ENCODE measurements at regions not wholly inside any gene's neighbourhood (a gene's known extent, or its start where the extent isn't known, plus 50 kb on each side); places are given as distances from the start of the nearest gene placed in this dataset.

GRCh38 chr13:80235967-80236302 lies 105.0 kb downstream of the SPRY2 start:
- Histone ChIP-seq H2AK5ac (ENCODE audit: low read depth, low read length) (no peak overlapping the region), H2BK15ac (ENCODE audit: low read length) (no peak overlapping the region), H2BK12ac (ENCODE audit: low read length) (no peak overlapping the region), H3K9ac (ENCODE audit: low read depth, low read length, poor library complexity) (no peak overlapping the region), H3K4me2 (ENCODE audit: insufficient read depth, low read length, poor library complexity, severe bottlenecking) (no peak overlapping the region), H2BK120ac (ENCODE audit: low read depth, low read length) (no peak overlapping the region), H3K18ac (ENCODE audit: low read length) (no peak overlapping the region), H2AFZ (ENCODE audit: low read length) (peak overlapping the region; percentile 65), H2BK5ac (ENCODE audit: low read length) (no peak overlapping the region), H3K4ac (ENCODE audit: low read length) (no peak overlapping the region), H3K27me3 (ENCODE audit: control insufficient read depth in 3 of 3, insufficient read depth in 3 of 3, low read depth in 1 of 3, low read length in 3 of 3) (no peaks in the 10 kb centered on the region), H3K4me1 (ENCODE audit: control insufficient read depth in 2 of 2, insufficient read depth in 1 of 2, low read depth in 1 of 2, low read length in 2 of 2) (peaks cover 1 to 9% of the 10 kb centered on the region in 2 donors), H4K91ac (ENCODE audit: low read depth, low read length, poor library complexity) (no peak overlapping the region), H3K9me3 (replicated peaks in 1 of 2; ENCODE audit: control insufficient read depth in 2 of 2, insufficient read depth in 1 of 2, low read depth in 1 of 2, low read length in 2 of 2) (peaks cover 0 to 10% of the 10 kb centered on the region in 2 donors), H3K27ac (replicated peaks; ENCODE audit: low read length) (no peak overlapping the region), H3K4me3 (ENCODE audit: low read length in 2 of 2) (no peak overlapping the region), H3K79me1 (ENCODE audit: low read depth, low read length) (no peaks in the 10 kb centered on the region), H3K23ac (ENCODE audit: low read depth, low read length, poor library complexity) (no peak overlapping the region), H3K14ac (ENCODE audit: low read length) (no peak overlapping the region), H3K36me3 (replicated peaks in 1 of 2; ENCODE audit: control insufficient read depth in 2 of 2, insufficient read depth in 2 of 2, low read length in 2 of 2) (peaks cover 0 to under 1% of the 10 kb centered on the region in 2 donors), H4K8ac (ENCODE audit: low read depth, low read length) (no peak overlapping the region)
- no CpG with 5 or more reads among the region's 4 CpGs for WGBS, 2 donors (ENCODE audit: extremely low coverage in 2 of 2, insufficient read length in 2 of 2, insufficient replicate concordance in 1 of 2)
- DNase-seq (ENCODE audit: low spot score), result no peak

- no peak overlapping the region for H3K23ac ChIP-seq (ENCODE audit: low read depth, low read length, poor library complexity)
- H3K18ac ChIP-seq (ENCODE audit: low read length), result no peak overlapping the region
- H3K79me1 ChIP-seq (ENCODE audit: low read depth, low read length), result no peaks in the 10 kb centered on the region
- peak overlapping the region; percentile 65 for H2AFZ ChIP-seq (ENCODE audit: low read length)
- no peak overlapping the region for H3K14ac ChIP-seq (ENCODE audit: low read length)
- no peak overlapping the region for H4K91ac ChIP-seq (ENCODE audit: low read depth, low read length, poor library complexity)
- no peaks in the 10 kb centered on the region for H3K36me3 ChIP-seq (replicated peaks in 1 of 2; ENCODE audit: control insufficient read depth in 2 of 2, insufficient read depth in 2 of 2, low read length in 2 of 2)
- no peak overlapping the region for H3K4ac ChIP-seq (ENCODE audit: low read length)
- no peak overlapping the region for H2BK120ac ChIP-seq (ENCODE audit: low read depth, low read length)
- DNase-seq (ENCODE audit: low spot score), result no peak
- H2BK12ac ChIP-seq (ENCODE audit: low read length), result no peak overlapping the region
- H3K9ac ChIP-seq (ENCODE audit: low read depth, low read length, poor library complexity), result no peak overlapping the region
- no peak overlapping the region for H2AK5ac ChIP-seq (ENCODE audit: low read depth, low read length)
- no peak overlapping the region for H3K4me3 ChIP-seq (ENCODE audit: low read length in 2 of 2)
- H2BK15ac ChIP-seq (ENCODE audit: low read length), result no peak overlapping the region
- no peak overlapping the region for H3K4me2 ChIP-seq (ENCODE audit: insufficient read depth, low read length, poor library complexity, severe bottlenecking)
- peaks cover 1 to 9% of the 10 kb centered on the region in 2 donors for H3K4me1 ChIP-seq (ENCODE audit: control insufficient read depth in 2 of 2, insufficient read depth in 1 of 2, low read depth in 1 of 2, low read length in 2 of 2)
- no peak overlapping the region for H2BK5ac ChIP-seq (ENCODE audit: low read length)
- no CpG with 5 or more reads among the region's 10 CpGs for WGBS, 2 donors (ENCODE audit: extremely low coverage in 2 of 2, insufficient read length in 2 of 2, insufficient replicate concordance in 1 of 2)
- H3K9me3 ChIP-seq (replicated peaks in 1 of 2; ENCODE audit: control insufficient read depth in 2 of 2, insufficient read depth in 1 of 2, low read depth in 1 of 2, low read length in 2 of 2), result peaks cover 0 to 10% of the 10 kb centered on the region in 2 donors
- H3K27ac ChIP-seq (replicated peaks; ENCODE audit: low read length), result no peak overlapping the region
- H4K8ac ChIP-seq (ENCODE audit: low read depth, low read length), result no peak overlapping the region
- H3K27me3 ChIP-seq (ENCODE audit: control insufficient read depth in 3 of 3, insufficient read depth in 3 of 3, low read depth in 1 of 3, low read length in 3 of 3), result no peaks in the 10 kb centered on the region
Measured at GRCh38 chr13:80235166-80235966, 105.6 kb downstream of the SPRY2 start.

GRCh38 chr13:80227645-80228044 lies 113.3 kb downstream of the SPRY2 start:
- H3K4me1 ChIP-seq (ENCODE audit: control insufficient read depth in 2 of 2, insufficient read depth in 1 of 2, low read depth in 1 of 2, low read length in 2 of 2), result peaks cover 0 to 2% of the 10 kb centered on the region in 2 donors

GRCh38 chr13:80226645-80227044 lies 114.3 kb downstream of the SPRY2 start:
- Histone ChIP-seq H3K4ac (ENCODE audit: low read length) (no peak overlapping the region), H4K91ac (ENCODE audit: low read depth, low read length, poor library complexity) (no peak overlapping the region), H3K79me1 (ENCODE audit: low read depth, low read length) (no peaks in the 10 kb centered on the region), H3K4me2 (ENCODE audit: insufficient read depth, low read length, poor library complexity, severe bottlenecking) (no peak overlapping the region), H2BK120ac (ENCODE audit: low read depth, low read length) (no peak overlapping the region), H3K27ac (replicated peaks; ENCODE audit: low read length) (no peak overlapping the region), H4K8ac (ENCODE audit: low read depth, low read length) (no peak overlapping the region), H2BK5ac (ENCODE audit: low read length) (no peak overlapping the region), H3K9me3 (replicated peaks in 1 of 2; ENCODE audit: control insufficient read depth in 2 of 2, insufficient read depth in 1 of 2, low read depth in 1 of 2, low read length in 2 of 2) (no peaks in the 10 kb centered on the region), H3K27me3 (ENCODE audit: control insufficient read depth in 3 of 3, insufficient read depth in 3 of 3, low read depth in 1 of 3, low read length in 3 of 3) (no peaks in the 10 kb centered on the region), H3K4me1 (ENCODE audit: control insufficient read depth in 2 of 2, insufficient read depth in 1 of 2, low read depth in 1 of 2, low read length in 2 of 2) (peaks cover 0 to 2% of the 10 kb centered on the region in 2 donors), H3K23ac (ENCODE audit: low read depth, low read length, poor library complexity) (no peak overlapping the region), H2BK15ac (ENCODE audit: low read length) (no peak overlapping the region), H2BK12ac (ENCODE audit: low read length) (no peak overlapping the region), H3K4me3 (ENCODE audit: low read length in 2 of 2) (no peak overlapping the region), H3K18ac (ENCODE audit: low read length) (no peak overlapping the region), H3K9ac (ENCODE audit: low read depth, low read length, poor library complexity) (no peak overlapping the region), H3K14ac (ENCODE audit: low read length) (no peak overlapping the region), H3K36me3 (replicated peaks in 1 of 2; ENCODE audit: control insufficient read depth in 2 of 2, insufficient read depth in 2 of 2, low read length in 2 of 2) (no peaks in the 10 kb centered on the region), H2AK5ac (ENCODE audit: low read depth, low read length) (no peak overlapping the region), H2AFZ (ENCODE audit: low read length) (no peak overlapping the region)
- no peak for DNase-seq (ENCODE audit: low spot score)
- no CpG with 5 or more reads among the region's 2 CpGs for WGBS, 2 donors (ENCODE audit: extremely low coverage in 2 of 2, insufficient read length in 2 of 2, insufficient replicate concordance in 1 of 2)

More at GRCh38 chr13:80227645-80228044, 113.3 kb downstream of the SPRY2 start:
- no peak overlapping the region for H3K14ac ChIP-seq (ENCODE audit: low read length)
- H3K4me3 ChIP-seq (ENCODE audit: low read length in 2 of 2), result no peak overlapping the region
- H3K27ac ChIP-seq (replicated peaks; ENCODE audit: low read length), result no peak overlapping the region
- H2AFZ ChIP-seq (ENCODE audit: low read length), result no peak overlapping the region
- H2BK5ac ChIP-seq (ENCODE audit: low read length), result no peak overlapping the region
- H3K4me2 ChIP-seq (ENCODE audit: insufficient read depth, low read length, poor library complexity, severe bottlenecking), result no peak overlapping the region
- H3K4ac ChIP-seq (ENCODE audit: low read length), result no peak overlapping the region
- H3K18ac ChIP-seq (ENCODE audit: low read length), result no peak overlapping the region
- H3K9ac ChIP-seq (ENCODE audit: low read depth, low read length, poor library complexity), result no peak overlapping the region
- H3K23ac ChIP-seq (ENCODE audit: low read depth, low read length, poor library complexity), result no peak overlapping the region
- no peak overlapping the region for H4K91ac ChIP-seq (ENCODE audit: low read depth, low read length, poor library complexity)
- H3K27me3 ChIP-seq (ENCODE audit: control insufficient read depth in 3 of 3, insufficient read depth in 3 of 3, low read depth in 1 of 3, low read length in 3 of 3), result no peaks in the 10 kb centered on the region
- H2BK12ac ChIP-seq (ENCODE audit: low read length), result no peak overlapping the region
- DNase-seq (ENCODE audit: low spot score), result no peak
- no peak overlapping the region for H2BK120ac ChIP-seq (ENCODE audit: low read depth, low read length)
- no peaks in the 10 kb centered on the region for H3K79me1 ChIP-seq (ENCODE audit: low read depth, low read length)
- H4K8ac ChIP-seq (ENCODE audit: low read depth, low read length), result no peak overlapping the region
- H2AK5ac ChIP-seq (ENCODE audit: low read depth, low read length), result no peak overlapping the region
- WGBS, 2 donors (ENCODE audit: extremely low coverage in 2 of 2, insufficient read length in 2 of 2, insufficient replicate concordance in 1 of 2), result no CpG with 5 or more reads among the region's 2 CpGs
- no peaks in the 10 kb centered on the region for H3K36me3 ChIP-seq (replicated peaks in 1 of 2; ENCODE audit: control insufficient read depth in 2 of 2, insufficient read depth in 2 of 2, low read length in 2 of 2)
- peaks cover 0 to 3% of the 10 kb centered on the region in 2 donors for H3K9me3 ChIP-seq (replicated peaks in 1 of 2; ENCODE audit: control insufficient read depth in 2 of 2, insufficient read depth in 1 of 2, low read depth in 1 of 2, low read length in 2 of 2)
- no peak overlapping the region for H2BK15ac ChIP-seq (ENCODE audit: low read length)

Measured in neuronal stem cell (in vitro differentiated cells).